ENCODE measurements at regions not wholly inside any gene's neighbourhood (a gene's known extent, or its start where the extent isn't known, plus 50 kb on each side); places are given as distances from the start of the nearest gene placed in this dataset.

- TF ChIP-seq CTCF (conservative IDR thresholded peaks at IDR 0.05) (no peak), ZFX (IDR thresholded peaks at IDR 0.05) (no peak)
Observed at GRCh38 chr15:92817339-92817886, 82.7 kb upstream of the CHD2 start.

Measured in C4-2B (cell line).